PC-9 (cell line): ENCODE measurements at regions not wholly inside any gene's neighbourhood (a gene's known extent, or its start where the extent isn't known, plus 50 kb on each side); places are given as distances from the start of the nearest gene placed in this dataset.

ENCODE experiments used
- EZH2 ChIP-seq: fragments of 200-600 bp; sonication (generic); IDR thresholded peaks from 2 replicates; pipeline ENCODE4 v1.8.0; 2017; ENCODE audit warnings: antibody characterized with exemption, low read depth
- TF ChIP-seq, protein P1 (sequence below): fragments of 200-600 bp; sonication (generic); conservative IDR thresholded peaks from 2 replicates; pipeline ENCODE4 v1.6.1; 2017; ENCODE audit warnings: mixed run types, antibody characterized with exemption, mild to moderate bottlenecking, moderate library complexity

DNA sequence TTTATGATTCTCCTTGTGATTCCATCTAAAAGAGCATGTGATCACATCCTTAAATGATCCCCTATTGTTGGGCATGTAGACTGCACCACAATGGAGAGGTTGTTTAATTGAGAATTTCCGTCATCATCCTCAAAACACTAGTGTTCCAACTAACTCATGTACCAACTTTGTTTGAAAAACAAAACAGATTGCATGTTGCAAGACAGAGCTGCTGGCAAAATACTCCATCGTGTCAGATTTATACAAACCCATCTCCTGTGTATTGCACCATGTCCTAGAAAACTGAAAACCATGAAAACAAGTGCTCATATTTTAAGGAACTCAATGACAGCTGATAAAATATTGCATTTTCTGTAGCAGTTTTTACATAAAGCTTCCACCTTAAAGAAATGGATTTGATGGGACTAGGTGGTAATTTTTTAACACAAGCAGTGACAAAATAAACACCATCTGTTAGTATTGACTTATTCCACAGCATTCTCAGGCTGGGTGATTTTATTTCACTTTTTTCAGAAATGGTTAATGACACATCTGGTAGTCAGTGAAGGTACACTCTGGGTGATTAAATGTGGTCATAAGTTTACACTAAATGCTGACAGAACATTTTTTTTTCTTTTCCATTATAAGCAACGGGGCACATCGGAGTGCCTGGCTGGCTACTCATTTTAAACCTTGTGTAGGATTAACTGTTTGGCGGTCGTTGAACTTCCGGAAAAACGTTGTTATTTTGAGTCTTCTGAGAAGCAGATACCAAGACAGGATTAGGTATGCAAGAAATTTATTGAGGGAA lies 602.9 kb upstream of the WWC1 start:
- TF ChIP-seq EZH2 = no peak
- TF ChIP-seq, protein P1, sequence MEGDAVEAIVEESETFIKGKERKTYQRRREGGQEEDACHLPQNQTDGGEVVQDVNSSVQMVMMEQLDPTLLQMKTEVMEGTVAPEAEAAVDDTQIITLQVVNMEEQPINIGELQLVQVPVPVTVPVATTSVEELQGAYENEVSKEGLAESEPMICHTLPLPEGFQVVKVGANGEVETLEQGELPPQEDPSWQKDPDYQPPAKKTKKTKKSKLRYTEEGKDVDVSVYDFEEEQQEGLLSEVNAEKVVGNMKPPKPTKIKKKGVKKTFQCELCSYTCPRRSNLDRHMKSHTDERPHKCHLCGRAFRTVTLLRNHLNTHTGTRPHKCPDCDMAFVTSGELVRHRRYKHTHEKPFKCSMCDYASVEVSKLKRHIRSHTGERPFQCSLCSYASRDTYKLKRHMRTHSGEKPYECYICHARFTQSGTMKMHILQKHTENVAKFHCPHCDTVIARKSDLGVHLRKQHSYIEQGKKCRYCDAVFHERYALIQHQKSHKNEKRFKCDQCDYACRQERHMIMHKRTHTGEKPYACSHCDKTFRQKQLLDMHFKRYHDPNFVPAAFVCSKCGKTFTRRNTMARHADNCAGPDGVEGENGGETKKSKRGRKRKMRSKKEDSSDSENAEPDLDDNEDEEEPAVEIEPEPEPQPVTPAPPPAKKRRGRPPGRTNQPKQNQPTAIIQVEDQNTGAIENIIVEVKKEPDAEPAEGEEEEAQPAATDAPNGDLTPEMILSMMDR = no peak
